ENCODE measurements at regions not wholly inside any gene's neighbourhood (a gene's known extent, or its start where the extent isn't known, plus 50 kb on each side); places are given as distances from the start of the nearest gene placed in this dataset.

- TF ChIP-seq, protein P1, sequence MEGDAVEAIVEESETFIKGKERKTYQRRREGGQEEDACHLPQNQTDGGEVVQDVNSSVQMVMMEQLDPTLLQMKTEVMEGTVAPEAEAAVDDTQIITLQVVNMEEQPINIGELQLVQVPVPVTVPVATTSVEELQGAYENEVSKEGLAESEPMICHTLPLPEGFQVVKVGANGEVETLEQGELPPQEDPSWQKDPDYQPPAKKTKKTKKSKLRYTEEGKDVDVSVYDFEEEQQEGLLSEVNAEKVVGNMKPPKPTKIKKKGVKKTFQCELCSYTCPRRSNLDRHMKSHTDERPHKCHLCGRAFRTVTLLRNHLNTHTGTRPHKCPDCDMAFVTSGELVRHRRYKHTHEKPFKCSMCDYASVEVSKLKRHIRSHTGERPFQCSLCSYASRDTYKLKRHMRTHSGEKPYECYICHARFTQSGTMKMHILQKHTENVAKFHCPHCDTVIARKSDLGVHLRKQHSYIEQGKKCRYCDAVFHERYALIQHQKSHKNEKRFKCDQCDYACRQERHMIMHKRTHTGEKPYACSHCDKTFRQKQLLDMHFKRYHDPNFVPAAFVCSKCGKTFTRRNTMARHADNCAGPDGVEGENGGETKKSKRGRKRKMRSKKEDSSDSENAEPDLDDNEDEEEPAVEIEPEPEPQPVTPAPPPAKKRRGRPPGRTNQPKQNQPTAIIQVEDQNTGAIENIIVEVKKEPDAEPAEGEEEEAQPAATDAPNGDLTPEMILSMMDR (IDR thresholded peaks at IDR 0.05; ENCODE audit: extremely low read depth in 1 of 2, insufficient read depth in 1 of 2, low read depth in 1 of 2, low read length in 2 of 2): no peak
- TF ChIP-seq POLR2AphosphoS5 (IDR thresholded peaks at IDR 0.05; ENCODE audit: insufficient read depth, low read depth, low read length) (no peak), POLR2A (IDR thresholded peaks at IDR 0.05; ENCODE audit: low read depth, low read length) (no peak), JUN (IDR thresholded peaks at IDR 0.05; ENCODE audit: borderline replicate concordance, insufficient read depth, insufficient read length, low read depth) (no peak), EZH2 (IDR thresholded peaks at IDR 0.05; ENCODE audit: borderline replicate concordance, low read depth, low read length, severe bottlenecking) (no peak), MYC (IDR thresholded peaks at IDR 0.05; ENCODE audit: low read depth, low read length) (no peak), GATA2 (IDR thresholded peaks at IDR 0.05; ENCODE audit: insufficient read depth, insufficient read length, low read depth, low read length) (no peak), FOS (IDR thresholded peaks at IDR 0.05; ENCODE audit: borderline replicate concordance, insufficient read depth, low read length) (no peak)
- TF ChIP-seq, protein P2, sequence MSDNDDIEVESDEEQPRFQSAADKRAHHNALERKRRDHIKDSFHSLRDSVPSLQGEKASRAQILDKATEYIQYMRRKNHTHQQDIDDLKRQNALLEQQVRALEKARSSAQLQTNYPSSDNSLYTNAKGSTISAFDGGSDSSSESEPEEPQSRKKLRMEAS (IDR thresholded peaks at IDR 0.05; ENCODE audit: insufficient read depth, insufficient read length): no peak
Measured at GRCh38 chr4:68750555-68750954, 65.2 kb upstream of the UGT2B10 start.

Measured in endothelial cell of umbilical vein (primary cell).